NOMO-1 treated with dmso at 0.1 percent for 144 hours (cell line): ENCODE measurements at regions not wholly inside any gene's neighbourhood (a gene's known extent, or its start where the extent isn't known, plus 50 kb on each side); places are given as distances from the start of the nearest gene placed in this dataset.

Experiments used
- DNase-seq: peaks from one replicate; lab custom pipeline; 2025; ENCODE audit not compliant: unreplicated experiment; lab: John Stamatoyannopoulos, UW

- DNase-seq, result no peak
These were observed 264.2 kb downstream of the INSC start for GRCh38 chr11:15378941-15379340.

- no peak for DNase-seq
These were observed 264.8 kb downstream of the INSC start for GRCh38 chr11:15379483-15379882.

- no peak for DNase-seq
These were observed 276.1 kb downstream of the INSC start for GRCh38 chr11:15390857-15391256.

GRCh38 chr11:15396778-15397177 is 282.1 kb downstream of the INSC start:
- DNase-seq, result no peak

- no peak for DNase-seq
These were observed 292.2 kb downstream of the INSC start for GRCh38 chr11:15406851-15407351.

GRCh38 chr11:15412054-15412453 is 297.3 kb downstream of the INSC start:
- no peak for DNase-seq

- DNase-seq, result no peak
These were observed 304.2 kb downstream of the INSC start for GRCh38 chr11:15418921-15419320.

- no peak for DNase-seq
These were observed 305.0 kb downstream of the INSC start for GRCh38 chr11:15419696-15420095.

- no peak for DNase-seq
These were observed 315.7 kb downstream of the INSC start for GRCh38 chr11:15430381-15430780.

GRCh38 chr11:15434529-15434928 is 319.8 kb downstream of the INSC start:
- DNase-seq, result no peak

- no peak for DNase-seq
These were observed 331.6 kb downstream of the INSC start for GRCh38 chr11:15446315-15446714.

- no peak for DNase-seq
These were observed 332.2 kb downstream of the INSC start for GRCh38 chr11:15446929-15447328.

GRCh38 chr11:15451713-15452112 is 337.0 kb downstream of the INSC start:
- DNase-seq, result no peak

GRCh38 chr11:15453211-15453765 is 338.6 kb downstream of the INSC start:
- DNase-seq, result no peak

GRCh38 chr11:15468466-15468865 is 353.7 kb downstream of the INSC start:
- DNase-seq, result no peak

GRCh38 chr11:15471048-15471894 is 356.5 kb downstream of the INSC start:
- DNase-seq, result peak; percentile 71

GRCh38 chr11:15471895-15472799 is 357.4 kb downstream of the INSC start:
- DNase-seq, result no peak

GRCh38 chr11:15473954-15474837 is 359.5 kb downstream of the INSC start:
- DNase-seq, result no peak

- no peak for DNase-seq
These were observed 361.7 kb downstream of the INSC start for GRCh38 chr11:15476371-15476917.

- DNase-seq, result no peak
These were observed 367.1 kb downstream of the INSC start for GRCh38 chr11:15481871-15482270.
